Mesenchymal stem cell (in vitro differentiated cells and primary cell): ENCODE measurements at regions not wholly inside any gene's neighbourhood (a gene's known extent, or its start where the extent isn't known, plus 50 kb on each side); places are given as distances from the start of the nearest gene placed in this dataset.

Experiments
- DNase-seq: peaks from one replicate; pipeline ENCODE4 v3.0.0-alpha.2; 2013
- H2AFZ ChIP-seq: one replicate; pipeline ENCODE4 v1.6.1; 2013; ENCODE audit warnings: low read depth, mild to moderate bottlenecking, control low read depth, inconsistent platforms, low read length, moderate library complexity
- H2AK5ac ChIP-seq: 2 replicates; pipeline ENCODE4 v1.6.1; 2013; ENCODE audit warnings: low read length, moderate library complexity, mild to moderate bottlenecking, inconsistent platforms; ENCODE audit not compliant: severe bottlenecking
- H2BK120ac ChIP-seq: one replicate; pipeline ENCODE4 v1.6.1; 2013; ENCODE audit warnings: low read depth, mild to moderate bottlenecking, inconsistent platforms, low read length, moderate library complexity
- H2BK12ac ChIP-seq, 2 experiments: one replicate each; pipeline ENCODE4 v1.6.1; 2013; ENCODE audit warnings: inconsistent platforms in 2 of 2, low read length in 2 of 2, mild to moderate bottlenecking in 2 of 2, moderate library complexity in 2 of 2, control low read depth in 1 of 2
- H2BK15ac ChIP-seq: one replicate; pipeline ENCODE4 v1.6.1; 2013; ENCODE audit warnings: mild to moderate bottlenecking, low read depth, inconsistent platforms; ENCODE audit not compliant: poor library complexity, severe bottlenecking
- H2BK5ac ChIP-seq: 2 replicates; pipeline ENCODE4 v1.6.1; 2013; ENCODE audit warnings: low read depth, mild to moderate bottlenecking, low read length, control low read depth, inconsistent platforms; ENCODE audit not compliant: poor library complexity, severe bottlenecking
- H3K14ac ChIP-seq, 2 experiments: one replicate each; pipeline ENCODE4 v1.6.1; 2013; ENCODE audit warnings: inconsistent platforms in 2 of 2, low read length in 2 of 2, control low read depth in 1 of 2, mild to moderate bottlenecking in 1 of 2, moderate library complexity in 1 of 2
- H3K18ac ChIP-seq, 2 experiments: one replicate each; pipeline ENCODE4 v1.6.1; 2013; ENCODE audit warnings: inconsistent platforms in 2 of 2, low read length in 2 of 2, control low read depth in 1 of 2, low read depth in 1 of 2, mild to moderate bottlenecking in 1 of 2
- H3K23ac ChIP-seq, 2 experiments: one replicate each; pipeline ENCODE4 v1.6.1; 2013; ENCODE audit warnings: inconsistent platforms in 2 of 2, low read length in 2 of 2, mild to moderate bottlenecking in 2 of 2, moderate library complexity in 2 of 2, control low read depth in 1 of 2
- H3K27ac ChIP-seq: 2 replicates; pipeline ENCODE4 v1.5.1; 2013; ENCODE audit warnings: mild to moderate bottlenecking, moderate library complexity, low read length, control low read depth, inconsistent platforms; ENCODE audit not compliant: poor library complexity, severe bottlenecking
- H3K27me3 ChIP-seq, 2 experiments: 2 replicates each; pipeline versions ENCODE4 v1.6.1 to v1.7.0; 2013; ENCODE audit warnings: low read length in 2 of 2, mild to moderate bottlenecking in 2 of 2, moderate library complexity in 2 of 2, control low read depth in 1 of 2, inconsistent platforms in 1 of 2; ENCODE audit not compliant: control insufficient read depth in 1 of 2, insufficient read depth in 1 of 2
- H3K36me3 ChIP-seq, 2 experiments: 2 replicates each; pipeline versions ENCODE4 v1.6.1 to v1.7.0; 2013; ENCODE audit warnings: low read length in 2 of 2, control low read depth in 1 of 2, inconsistent platforms in 1 of 2, low read depth in 1 of 2, mild to moderate bottlenecking in 1 of 2; ENCODE audit not compliant: insufficient read depth in 2 of 2, control insufficient read depth in 1 of 2
- H3K4ac ChIP-seq, 2 experiments: one replicate each; pipeline ENCODE4 v1.6.1; 2013; ENCODE audit warnings: inconsistent platforms in 2 of 2, low read length in 2 of 2, mild to moderate bottlenecking in 2 of 2, moderate library complexity in 2 of 2, control low read depth in 1 of 2, low read depth in 1 of 2
- H3K4me1 ChIP-seq: 2 replicates; pipeline ENCODE4 v1.6.1; 2013; ENCODE audit warnings: low read depth, low read length, control low read depth; ENCODE audit not compliant: control insufficient read depth, insufficient read depth
- H3K4me2 ChIP-seq: 2 replicates; pipeline ENCODE4 v1.6.1; 2013; ENCODE audit warnings: low read length, mild to moderate bottlenecking, inconsistent platforms; ENCODE audit not compliant: poor library complexity, severe bottlenecking
- H3K4me3 ChIP-seq, 2 experiments: 2 replicates each; pipeline versions ENCODE4 v1.5.1 to v1.7.0; 2013; ENCODE audit warnings: low read length in 2 of 2, mild to moderate bottlenecking in 2 of 2, control low read depth in 1 of 2, low read depth in 1 of 2; ENCODE audit not compliant: insufficient read depth in 1 of 2
- H3K79me1 ChIP-seq: replicated peaks from 2 replicates; pipeline ENCODE4 v1.6.1; 2013; ENCODE audit warnings: mild to moderate bottlenecking, control low read depth, low read length, inconsistent platforms; ENCODE audit not compliant: poor library complexity, severe bottlenecking
- H3K9ac ChIP-seq: 2 replicates; pipeline ENCODE4 v1.7.0; 2013; ENCODE audit warnings: mild to moderate bottlenecking, low read length, moderate library complexity
- H3K9me3 ChIP-seq: 2 replicates; pipeline ENCODE4 v1.7.0; 2013; ENCODE audit warnings: mild to moderate bottlenecking, low read length; ENCODE audit not compliant: control insufficient read depth
- H4K8ac ChIP-seq: one replicate; pipeline ENCODE4 v1.6.1; 2013; ENCODE audit warnings: inconsistent platforms, mild to moderate bottlenecking, low read length, moderate library complexity
- H4K91ac ChIP-seq: one replicate; pipeline ENCODE4 v1.6.1; 2013; ENCODE audit warnings: mild to moderate bottlenecking, low read length, inconsistent platforms
- WGBS: methylation state at CpG from one replicate; pipeline ENCODE4 v1.1.7; 2013; ENCODE audit warnings: mixed read lengths; 5-methylcytosine and 5-hydroxymethylcytosine counted together

- Histone ChIP-seq H4K91ac (no peak overlapping the region), H2AK5ac (no peak overlapping the region), H3K36me3 (no peaks in the 10 kb centered on the region), H3K27ac (no peak overlapping the region), H3K4me3 (no peak overlapping the region), H3K9me3 (no peaks in the 10 kb centered on the region), H3K23ac (no peak overlapping the region), H3K4me1 (peaks cover 3% of the 10 kb centered on the region), H3K4ac (no peak overlapping the region), H3K79me1 (no peaks in the 10 kb centered on the region), H2BK120ac (no peak overlapping the region), H2AFZ (no peak overlapping the region), H3K18ac (no peak overlapping the region), H3K27me3 (no peaks in the 10 kb centered on the region), H3K9ac (no peak overlapping the region), H2BK12ac (no peak overlapping the region), H3K14ac (no peak overlapping the region), H3K4me2 (no peak overlapping the region), H2BK5ac (no peak overlapping the region), H4K8ac (no peak overlapping the region), H2BK15ac (no peak overlapping the region)
- 100% methylated on average over 3 of the region's 3 CpGs for WGBS
- DNase-seq = no peak
Observed at GRCh38 chr11:100636536-100636935, 50.6 kb upstream of the ARHGAP42 start.
